Natural killer cell (primary cell): ENCODE measurements at regions not wholly inside any gene's neighbourhood (a gene's known extent, or its start where the extent isn't known, plus 50 kb on each side); places are given as distances from the start of the nearest gene placed in this dataset.

Experiments
- ATAC-seq, 3 donors: fragments of 150-1000 bp in 2 of 3; fragments of 200-7000 bp in 1 of 3; cut with Tn5 transposase; 1 replicate in 1 of 3; 2 replicates in 2 of 3; pipeline ENCODE4 v1.10.0; 2021; ENCODE audit warnings: mild to moderate bottlenecking in 2 of 3, moderate library complexity in 2 of 3
- DNase-seq, 2 donors: peaks; one replicate each; pipeline versions ENCODE4 v3.0.0 to v3.0.0-alpha.2; 2013 to 2021; ENCODE audit warnings: mixed read lengths in 1 of 2
- H3K27ac ChIP-seq: one replicate; pipeline ENCODE4 v1.5.1; 2013; ENCODE audit warnings: mild to moderate bottlenecking, low read length
- H3K27me3 ChIP-seq: one replicate; pipeline ENCODE4 v1.6.1; 2013; ENCODE audit warnings: low read length; ENCODE audit not compliant: control insufficient read depth, insufficient read depth
- H3K36me3 ChIP-seq: one replicate; pipeline ENCODE4 v1.6.1; 2013; ENCODE audit warnings: low read length; ENCODE audit not compliant: control insufficient read depth, insufficient read depth
- H3K4me1 ChIP-seq: one replicate; pipeline ENCODE4 v1.6.1; 2013; ENCODE audit warnings: low read length; ENCODE audit not compliant: control insufficient read depth, insufficient read depth
- H3K4me3 ChIP-seq: one replicate; pipeline ENCODE4 v1.5.1; 2013; ENCODE audit warnings: low read length
- H3K9me3 ChIP-seq: one replicate; pipeline ENCODE4 v1.6.1; 2013; ENCODE audit warnings: low read length; ENCODE audit not compliant: control insufficient read depth, insufficient read depth
- H3K27ac Mint-ChIP-seq, 2 donors: one replicate each; pipeline ENCODE4 v1.8.0; 2022; ENCODE audit warnings: mild to moderate bottlenecking in 2 of 2, mixed read lengths in 2 of 2, moderate library complexity in 1 of 2
- H3K27me3 Mint-ChIP-seq, 2 donors: one replicate each; pipeline ENCODE4 v1.8.0; 2022; ENCODE audit warnings: low read depth in 2 of 2, mixed read lengths in 2 of 2
- H3K36me3 Mint-ChIP-seq: one replicate; pipeline ENCODE4 v1.8.0; 2022; ENCODE audit warnings: mixed read lengths
- H3K4me1 Mint-ChIP-seq, 2 donors: one replicate each; pipeline ENCODE4 v1.8.0; 2022; ENCODE audit warnings: mixed read lengths in 2 of 2
- H3K4me3 Mint-ChIP-seq: one replicate; pipeline ENCODE4 v1.8.0; 2022; ENCODE audit warnings: mild to moderate bottlenecking, moderate library complexity, mixed read lengths
- H3K9me3 Mint-ChIP-seq, 2 donors: one replicate each; pipeline ENCODE4 v1.8.0; 2022; ENCODE audit warnings: mixed read lengths in 2 of 2
- CTCF ChIP-seq: fragments of 200-600 bp; IDR thresholded peaks from one replicate; pipeline ENCODE4 v1.8.0; 2022; ENCODE audit warnings: antibody characterized with exemption
- WGBS: methylation state at CpG from one replicate; pipeline ENCODE4 v1.1.7; 2013; ENCODE audit warnings: missing lambda C conversion rate; ENCODE audit not compliant: insufficient coverage; 5-methylcytosine and 5-hydroxymethylcytosine counted together
- intact Hi-C: fragments of 100-400 bp; cut with micrococcal nuclease; formaldehyde crosslinking; loops from one replicate; pipeline ENCODE4 v1.14.2; 2022

GRCh38 chr12:91889059-91889458 lies 256.6 kb downstream of the BTG1 start:
- Mint-ChIP-seq H3K4me1 (peaks cover 0 to 12% of the 10 kb centered on the region in 2 donors), H3K36me3 (no peaks in the 10 kb centered on the region)

GRCh38 chr12:91887957-91888356 lies 257.7 kb downstream of the BTG1 start:
- no peaks in the 10 kb centered on the region for H3K9me3 ChIP-seq
- H3K27ac Mint-ChIP-seq, result no peak overlapping the region
- H3K36me3 Mint-ChIP-seq, result no peaks in the 10 kb centered on the region
- TF ChIP-seq CTCF, result no peak
- no peak overlapping the region for H3K4me3 Mint-ChIP-seq
- no peak overlapping the region for H3K27ac ChIP-seq
- H3K27me3 Mint-ChIP-seq, result peaks cover 3 to 10% of the 10 kb centered on the region in 2 donors
- peaks cover 2 to 14% of the 10 kb centered on the region in 2 donors for H3K4me1 Mint-ChIP-seq
- H3K36me3 ChIP-seq, result no peaks in the 10 kb centered on the region
- H3K27me3 ChIP-seq, result no peaks in the 10 kb centered on the region
- intact Hi-C loops, result no loop called here
- 75% methylated on average over 1 of the region's 2 CpGs for WGBS
- no peaks in the 10 kb centered on the region for H3K9me3 Mint-ChIP-seq
- H3K4me1 ChIP-seq, result no peaks in the 10 kb centered on the region
- ATAC-seq, result no peak
- no peak overlapping the region for H3K4me3 ChIP-seq
- DNase-seq, result no peak

More at GRCh38 chr12:91889059-91889458, 256.6 kb downstream of the BTG1 start:
- Mint-ChIP-seq H3K27me3 (peaks cover 3 to 10% of the 10 kb centered on the region in 2 donors), H3K27ac (no peak overlapping the region), H3K9me3 (no peaks in the 10 kb centered on the region), H3K4me3 (no peak overlapping the region)
- H3K36me3 ChIP-seq, result no peaks in the 10 kb centered on the region
- intact Hi-C loops, result no loop called here
- DNase-seq (no peak), ATAC-seq (no peak)
- H3K27ac ChIP-seq, result no peak overlapping the region
- H3K4me1 ChIP-seq, result no peaks in the 10 kb centered on the region
- H3K4me3 ChIP-seq, result no peak overlapping the region
- WGBS, result 100% methylated on average over 1 of the region's 2 CpGs
- no peak for TF ChIP-seq CTCF
- no peaks in the 10 kb centered on the region for H3K27me3 ChIP-seq
- no peaks in the 10 kb centered on the region for H3K9me3 ChIP-seq

GRCh38 chr12:91885851-91886731 lies 259.6 kb downstream of the BTG1 start:
- Histone ChIP-seq H3K36me3 (no peaks in the 10 kb centered on the region), H3K4me3 (no peak overlapping the region), H3K4me1 (no peaks in the 10 kb centered on the region), H3K27me3 (no peaks in the 10 kb centered on the region), H3K27ac (no peak overlapping the region), H3K9me3 (no peaks in the 10 kb centered on the region)
- Mint-ChIP-seq H3K27ac (no peak overlapping the region), H3K9me3 (no peaks in the 10 kb centered on the region), H3K4me3 (no peak overlapping the region), H3K4me1 (peaks cover 7 to 18% of the 10 kb centered on the region in 2 donors), H3K36me3 (no peaks in the 10 kb centered on the region), H3K27me3 (no peaks in the 10 kb centered on the region)
- intact Hi-C loops, result no loop called here
- TF ChIP-seq CTCF, result no peak
- no peak for DNase-seq
- ATAC-seq, result no peak
- 98% methylated on average over 5 of the region's 5 CpGs for WGBS

GRCh38 chr12:91884230-91884629 lies 261.4 kb downstream of the BTG1 start:
- H3K4me1 ChIP-seq, result peaks cover 9% of the 10 kb centered on the region
- no peaks in the 10 kb centered on the region for H3K36me3 ChIP-seq
- intact Hi-C loops, result no loop called here
- H3K27me3 Mint-ChIP-seq, result no peaks in the 10 kb centered on the region
- no peak for ATAC-seq
- no peak overlapping the region for H3K4me3 Mint-ChIP-seq
- H3K4me1 Mint-ChIP-seq, result peaks cover 25 to 35% of the 10 kb centered on the region in 2 donors
- peak overlapping the region in 1 of 2 donors; percentile 19 for H3K27ac Mint-ChIP-seq
- peaks cover 7% of the 10 kb centered on the region for H3K36me3 Mint-ChIP-seq
- no peaks in the 10 kb centered on the region for H3K9me3 ChIP-seq
- H3K27me3 ChIP-seq, result no peaks in the 10 kb centered on the region
- 100% methylated on average over 1 of the region's 3 CpGs for WGBS
- no peak overlapping the region for H3K4me3 ChIP-seq
- no peak overlapping the region for H3K27ac ChIP-seq
- DNase-seq, result no peak
- TF ChIP-seq CTCF, result no peak
- H3K9me3 Mint-ChIP-seq, result no peaks in the 10 kb centered on the region
